H1 (cell line): ENCODE measurements at regions not wholly inside any gene's neighbourhood (a gene's known extent, or its start where the extent isn't known, plus 50 kb on each side); places are given as distances from the start of the nearest gene placed in this dataset.

Source experiments
- CTCF ChIA-PET: fragments of 300-600 bp; sonication (Branson Sonifier 250); formaldehyde crosslinking; loops from one replicate; lab custom pipeline; 2021; ENCODE audit not compliant: partially characterized antibody; lab: Charles Lee
- POLR2A ChIA-PET: fragments of 300-600 bp; sonication (Branson Sonifier 250); formaldehyde crosslinking; loops from one replicate; lab custom pipeline; 2021; ENCODE audit warnings: inconsistent platforms; ENCODE audit not compliant: partially characterized antibody; lab: Charles Lee
- DNase-seq, 2 experiments: peaks; one replicate each; pipeline versions ENCODE4 v3.0.0 to v3.0.0-alpha.2; 2010 to 2022; ENCODE audit warnings: low spot score in 2 of 2, low read depth in 1 of 2, mixed read lengths in 1 of 2
- FAIRE-seq: peaks from 2 replicates; lab custom pipeline; 2011; peaks lifted over from hg19 to GRCh38; lab: Jason Lieb, UNC
- H2AFZ ChIP-seq: 2 replicates; pipeline ENCODE4 v1.8.1; 2012; ENCODE audit warnings: low read length, inconsistent platforms
- H2AK5ac ChIP-seq: 2 replicates; pipeline ENCODE4 v1.6.1; 2013; ENCODE audit warnings: low read depth, low read length
- H2BK120ac ChIP-seq: replicated peaks from 2 replicates; pipeline ENCODE3; 2013; ENCODE audit warnings: low read depth, low read length, inconsistent platforms
- H2BK12ac ChIP-seq: 2 replicates; pipeline ENCODE4 v1.6.1; 2013; ENCODE audit warnings: low read depth, low read length
- H2BK15ac ChIP-seq: 2 replicates; pipeline ENCODE4 v1.6.1; 2013; ENCODE audit warnings: low read length
- H2BK20ac ChIP-seq: 2 replicates; pipeline ENCODE4 v1.6.1; 2013; ENCODE audit warnings: low read length
- H2BK5ac ChIP-seq: 2 replicates; pipeline ENCODE4 v1.6.1; 2013; ENCODE audit warnings: low read depth, low read length
- H3K14ac ChIP-seq: 2 replicates; pipeline ENCODE4 v1.6.1; 2013; ENCODE audit warnings: inconsistent platforms; ENCODE audit not compliant: insufficient read length
- H3K18ac ChIP-seq: 2 replicates; pipeline ENCODE4 v1.6.1; 2013; ENCODE audit warnings: low read length; ENCODE audit errors: extremely low read depth
- H3K23ac ChIP-seq: 2 replicates; pipeline ENCODE4 v1.6.1; 2013; ENCODE audit warnings: inconsistent platforms; ENCODE audit not compliant: insufficient read length
- H3K23me2 ChIP-seq: 2 replicates; pipeline ENCODE4 v1.6.1; 2013; ENCODE audit warnings: low read depth, low read length
- H3K27ac ChIP-seq: 2 replicates; pipeline ENCODE4 v1.6.1; 2011; ENCODE audit warnings: low read depth, low read length, inconsistent platforms
- H3K27me3 ChIP-seq, 4 experiments: replicated peaks in 1 of 4; 1 replicate in 1 of 4; 2 replicates in 3 of 4; pipeline versions ENCODE4 v1.6.1 to v1.8.1; 2011 to 2013; ENCODE audit warnings: low read length in 3 of 4, mild to moderate bottlenecking in 3 of 4, inconsistent platforms in 2 of 4, mixed read lengths in 2 of 4, moderate library complexity in 1 of 4; ENCODE audit not compliant: control insufficient read depth in 3 of 4, insufficient read depth in 3 of 4; ENCODE audit errors: extremely low read depth in 1 of 4
- H3K36me3 ChIP-seq, 4 experiments: 2 replicates each; pipeline versions ENCODE4 v1.6.1 to v1.8.1; 2011 to 2013; ENCODE audit warnings: mild to moderate bottlenecking in 4 of 4, low read length in 3 of 4, moderate library complexity in 2 of 4, control low read depth in 1 of 4, inconsistent platforms in 1 of 4; ENCODE audit not compliant: insufficient read depth in 4 of 4, control insufficient read depth in 2 of 4
- H3K4ac ChIP-seq: replicated peaks from 2 replicates; pipeline ENCODE3; 2013; ENCODE audit warnings: low read length, low read depth, mixed read lengths, inconsistent platforms; ENCODE audit not compliant: insufficient read length
- H3K4me1 ChIP-seq, 4 experiments: replicated peaks in 1 of 4; 1 replicate in 1 of 4; 2 replicates in 3 of 4; pipeline versions ENCODE4 v1.6.1 to v1.8.1; 2011 to 2013; ENCODE audit warnings: low read length in 3 of 4, inconsistent platforms in 2 of 4, mixed read lengths in 1 of 4; ENCODE audit not compliant: insufficient read depth in 4 of 4, control insufficient read depth in 3 of 4
- H3K4me2 ChIP-seq, 2 experiments: 2 replicates each; pipeline versions ENCODE4 v1.6.1 to v1.8.1; 2011 to 2013; ENCODE audit warnings: low read depth in 2 of 2, low read length in 2 of 2, control low read depth in 1 of 2, inconsistent platforms in 1 of 2, mild to moderate bottlenecking in 1 of 2; ENCODE audit not compliant: insufficient read depth in 1 of 2
- H3K4me3 ChIP-seq, 4 experiments: fragments of 200-600, 300-600 bp in 1 of 4; sonication (generic), shearing (Covaris generic), sonication (Bioruptor Twin) in 1 of 4; 2 replicates each; pipeline versions ENCODE4 v1.5.1 to v1.8.1; 2011 to 2016; ENCODE audit warnings: low read length in 4 of 4, low read depth in 3 of 4, control low read depth in 2 of 4, inconsistent platforms in 2 of 4, mild to moderate bottlenecking in 2 of 4, mixed read lengths in 1 of 4, moderate library complexity in 1 of 4; ENCODE audit not compliant: insufficient read depth in 2 of 4; ENCODE audit errors: extremely low read depth in 1 of 4
- H3K56ac ChIP-seq: replicated peaks from 2 replicates; pipeline ENCODE3; 2013; ENCODE audit warnings: low read depth, mild to moderate bottlenecking, mixed read lengths, low read length, inconsistent platforms; ENCODE audit not compliant: insufficient read length
- H3K79me1 ChIP-seq: 2 replicates; pipeline ENCODE4 v1.6.1; 2013; ENCODE audit warnings: low read depth, low read length, control low read depth
- H3K79me2 ChIP-seq, 2 experiments: 2 replicates each; pipeline versions ENCODE4 v1.6.1 to v1.8.1; 2012 to 2013; ENCODE audit warnings: low read length in 2 of 2, mild to moderate bottlenecking in 2 of 2, inconsistent platforms in 1 of 2; ENCODE audit not compliant: insufficient read depth in 2 of 2, control insufficient read depth in 1 of 2
- H3K9ac ChIP-seq, 4 experiments: replicated peaks in 1 of 4; 1 replicate in 1 of 4; 2 replicates in 3 of 4; pipeline versions ENCODE4 v1.6.1 to v1.8.1; 2011 to 2013; ENCODE audit warnings: low read depth in 3 of 4, low read length in 3 of 4, control low read depth in 2 of 4, mild to moderate bottlenecking in 2 of 4, moderate library complexity in 2 of 4, inconsistent platforms in 1 of 4; ENCODE audit errors: extremely low read depth in 1 of 4
- H3K9me3 ChIP-seq, 2 experiments: 2 replicates each; pipeline versions ENCODE4 v1.6.1 to v1.8.1; 2012 to 2013; ENCODE audit warnings: mild to moderate bottlenecking in 2 of 2, moderate library complexity in 2 of 2, control low read depth in 1 of 2, inconsistent platforms in 1 of 2, low read depth in 1 of 2, low read length in 1 of 2, mixed read lengths in 1 of 2; ENCODE audit not compliant: insufficient read depth in 2 of 2
- H4K20me1 ChIP-seq, 2 experiments: replicated peaks in 1 of 2; 2 replicates each; pipeline versions ENCODE3 to v1.8.1; 2011 to 2013; ENCODE audit warnings: inconsistent platforms in 2 of 2, low read length in 2 of 2, mild to moderate bottlenecking in 1 of 2; ENCODE audit not compliant: insufficient read depth in 2 of 2, control insufficient read depth in 1 of 2
- H4K5ac ChIP-seq: 2 replicates; pipeline ENCODE4 v1.6.1; 2013; ENCODE audit warnings: low read length, low read depth, mixed read lengths, inconsistent platforms; ENCODE audit not compliant: insufficient read length
- H4K8ac ChIP-seq: 2 replicates; pipeline ENCODE4 v1.8.0; 2013; ENCODE audit warnings: mild to moderate bottlenecking, moderate library complexity, low read length, inconsistent platforms; ENCODE audit not compliant: insufficient read depth; ENCODE audit errors: extremely low read depth
- H4K91ac ChIP-seq: replicated peaks from 2 replicates; pipeline ENCODE3; 2013; ENCODE audit warnings: low read length, mixed read lengths, inconsistent platforms; ENCODE audit not compliant: insufficient read length
- BCL11A ChIP-seq, 2 experiments: IDR thresholded peaks; one replicate each; pipeline ENCODE4 v1.6.1; 2011; ENCODE audit warnings: low read depth in 2 of 2, low read length in 2 of 2, mild to moderate bottlenecking in 2 of 2
- CBX8 ChIP-seq: fragments of 300-800, 300-1000 bp; sonication (generic); IDR thresholded peaks from 2 replicates; pipeline ENCODE4 v1.7.1; 2016; ENCODE audit warnings: low read depth, low read length, borderline replicate concordance
- EGR1 ChIP-seq: IDR thresholded peaks from 2 replicates; pipeline ENCODE4 v1.6.1; 2011; ENCODE audit warnings: low read depth, low read length, borderline replicate concordance
- EZH2 ChIP-seq: fragments of 200-600 bp; sonication (generic); IDR thresholded peaks from 2 replicates; pipeline ENCODE4 v1.7.1; 2012; ENCODE audit warnings: low read depth, mild to moderate bottlenecking, moderate library complexity, low read length, inconsistent platforms; ENCODE audit not compliant: severe bottlenecking
- HDAC6 ChIP-seq: IDR thresholded peaks from one replicate; pipeline ENCODE4 v1.7.1; 2012; ENCODE audit warnings: low read depth, mild to moderate bottlenecking, inconsistent platforms, low read length, moderate library complexity
- KDM5A ChIP-seq: fragments of 200-600 bp; IDR thresholded peaks from 2 replicates; pipeline ENCODE4 v1.7.1; 2012; ENCODE audit warnings: mild to moderate bottlenecking, low read length, inconsistent platforms, mixed read lengths
- NRF1 ChIP-seq: IDR thresholded peaks from 2 replicates; pipeline ENCODE4 v1.6.1; 2011; ENCODE audit warnings: mild to moderate bottlenecking, low read depth, low read length, improper control_type of control experiment
- POLR2A ChIP-seq, 2 experiments: IDR thresholded peaks; 1 replicate in 1 of 2; 2 replicates in 1 of 2; pipeline ENCODE4 v1.6.1; 2011; ENCODE audit warnings: low read depth in 2 of 2, low read length in 2 of 2, mild to moderate bottlenecking in 2 of 2; ENCODE audit errors: control extremely low read depth in 1 of 2
- POLR2AphosphoS5 ChIP-seq: IDR thresholded peaks from 2 replicates; pipeline ENCODE4 v1.6.1; 2011; ENCODE audit warnings: low read depth, low read length
- SAP30 ChIP-seq: fragments of 300-600 bp; sonication (generic); IDR thresholded peaks from 2 replicates; pipeline ENCODE4 v1.7.1; 2012; ENCODE audit warnings: low read length, moderate library complexity, mild to moderate bottlenecking, inconsistent platforms; ENCODE audit not compliant: insufficient read depth, insufficient replicate concordance
- SIRT6 ChIP-seq: IDR thresholded peaks from one replicate; pipeline ENCODE4 v1.7.1; 2012; ENCODE audit warnings: low read length, inconsistent platforms
- TAF7 ChIP-seq: optimal IDR thresholded peaks from 2 replicates; pipeline ENCODE3; 2011; ENCODE audit warnings: low read depth, mild to moderate bottlenecking, inconsistent platforms, low read length, moderate library complexity, borderline replicate concordance
- ZNF274 ChIP-seq: IDR thresholded peaks from 2 replicates; pipeline ENCODE4 v1.7.0; 2012; ENCODE audit warnings: low read length, borderline replicate concordance; ENCODE audit errors: extremely low read depth
- WGBS, 2 experiments: shearing (Covaris generic) in 1 of 2; methylation state at CpG; one replicate each; pipeline versions ENCODE4 v1.1.6 to v1.1.7; 2013 to 2015; ENCODE audit warnings: low lambda C conversion rate in 2 of 2, mixed read lengths in 2 of 2, inconsistent platforms in 1 of 2, low coverage in 1 of 2, missing lambda C conversion rate in 1 of 2; ENCODE audit not compliant: insufficient replicate concordance in 2 of 2, insufficient coverage in 1 of 2, insufficient read length in 1 of 2; ENCODE audit errors: extremely low coverage in 1 of 2, missing lambda C conversion rate in 1 of 2; 5-methylcytosine and 5-hydroxymethylcytosine counted together

GRCh38 chr6:74610352-74610751, 595.5 kb downstream of the COL12A1 start:
- TF ChIP-seq CBX8 (no peak), ZNF274 (no peak), SAP30 (no peak), POLR2A (IDR thresholded peaks at IDR 0.05; ENCODE audit: control extremely low read depth in 1 of 2, low read depth in 2 of 2, low read length in 2 of 2) (no peak), TAF7 (no peak), SIRT6 (no peak), HDAC6 (no peak), POLR2AphosphoS5 (no peak), KDM5A (no peak), NRF1 (no peak), EZH2 (no peak), EGR1 (no peak), BCL11A (IDR thresholded peaks at IDR 0.05; ENCODE audit: low read depth in 2 of 2, low read length in 2 of 2) (no peak)
- 100% methylated on average over 1 of the region's 1 CpG; no CpG with 5 or more reads in 1 of the 2 experiments for WGBS, 2 experiments
- FAIRE-seq: no peak

More at GRCh38 chr6:74610352-74610751, 595.5 kb downstream of the COL12A1 start:
- H2AFZ ChIP-seq: no peak overlapping the region
- no peak overlapping the region for H3K23ac ChIP-seq
- no peak overlapping the region for H3K18ac ChIP-seq
- H2BK20ac ChIP-seq: no peak overlapping the region
- no peaks in the 10 kb centered on the region for H3K36me3 ChIP-seq
- H3K79me1 ChIP-seq: no peaks in the 10 kb centered on the region
- DNase-seq: no peak
- no peak overlapping the region for H4K8ac ChIP-seq
- H3K27ac ChIP-seq: no peak overlapping the region
- H4K5ac ChIP-seq: no peak overlapping the region
- ChIA-PET POLR2A (interaction anchor here (0.6 kb wide), 1 partner anchor 764 kb away, joined by 3 read pairs; no protein-coding TSS in a partner anchor), CTCF (interaction anchor here (1.3 kb wide), 1 partner anchor 36 kb away, joined by 5 read pairs; no protein-coding TSS in a partner anchor)
- H3K56ac ChIP-seq: no peak overlapping the region
- H3K79me2 ChIP-seq: no peaks in the 10 kb centered on the region
- H3K23me2 ChIP-seq: no peaks in the 10 kb centered on the region; the same call in 1 of the 2 replicates
- H3K4ac ChIP-seq: no peak overlapping the region
- no peak overlapping the region for H4K91ac ChIP-seq
- no peak overlapping the region for H2BK12ac ChIP-seq
- no peak overlapping the region for H2BK5ac ChIP-seq
- no peak overlapping the region for H2BK15ac ChIP-seq
- no peaks in the 10 kb centered on the region for H3K27me3 ChIP-seq
- no peaks in the 10 kb centered on the region for H4K20me1 ChIP-seq
- no peak overlapping the region for H3K4me3 ChIP-seq
- H3K9ac ChIP-seq: no peak overlapping the region
- H3K14ac ChIP-seq: no peak overlapping the region
- no peaks in the 10 kb centered on the region for H3K9me3 ChIP-seq
- H3K4me1 ChIP-seq: no peaks in the 10 kb centered on the region
- no peak overlapping the region for H2BK120ac ChIP-seq
- no peak overlapping the region for H3K4me2 ChIP-seq
- no peak overlapping the region for H2AK5ac ChIP-seq
